ENCODE measurements at regions not wholly inside any gene's neighbourhood (a gene's known extent, or its start where the extent isn't known, plus 50 kb on each side); places are given as distances from the start of the nearest gene placed in this dataset.

GRCh38 chr16:9447699-9448098, 356.3 kb downstream of the HAPSTR1 start:
- TF ChIP-seq CTCF (tag by site-specific recombination; IDR thresholded peaks at IDR 0.05) (no peak), ZNF133 (tag by site-specific recombination; IDR thresholded peaks at IDR 0.05) (no peak), YY1 (tag by site-specific recombination; IDR thresholded peaks at IDR 0.05) (no peak), ZNF529 (tag by site-specific recombination; IDR thresholded peaks at IDR 0.05; ENCODE audit: insufficient replicate concordance) (no peak), PRDM10 (tag by site-specific recombination; IDR thresholded peaks at IDR 0.05) (no peak), ZNF121 (tag by site-specific recombination; IDR thresholded peaks at IDR 0.05) (no peak), ZNF274 (IDR thresholded peaks at IDR 0.05; ENCODE audit: low read length) (no peak), ZNF274 (tag by site-specific recombination; IDR thresholded peaks at IDR 0.05; ENCODE audit: borderline replicate concordance) (no peak), ZNF280C (tag by site-specific recombination; IDR thresholded peaks at IDR 0.05) (no peak), ZSCAN23 (tag by site-specific recombination; IDR thresholded peaks at IDR 0.05) (no peak), REPIN1 (tag by site-specific recombination; IDR thresholded peaks at IDR 0.05; ENCODE audit: low read depth) (no peak)
